ENCODE measurements at regions not wholly inside any gene's neighbourhood (a gene's known extent, or its start where the extent isn't known, plus 50 kb on each side); places are given as distances from the start of the nearest gene placed in this dataset.

DNA sequence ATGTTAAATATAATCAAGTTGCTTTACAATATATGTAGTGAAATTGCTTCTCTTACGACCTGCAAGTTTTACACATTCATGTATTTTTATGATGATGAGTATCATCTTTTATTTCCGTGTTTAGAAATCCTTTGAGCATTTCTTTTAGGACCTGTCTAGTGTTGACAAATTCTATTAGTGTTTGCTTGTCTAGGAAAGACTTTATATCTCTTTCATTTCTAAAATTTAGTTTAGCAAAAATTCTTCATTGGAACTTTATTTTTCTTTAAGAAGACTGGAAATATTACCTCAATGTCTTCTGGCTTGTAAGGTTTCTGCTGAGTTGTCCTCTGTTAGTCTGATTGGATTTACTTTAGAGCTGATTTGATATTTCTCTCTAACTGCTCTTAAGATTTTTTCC is 920.9 kb upstream of the CTNND2 start:
- Histone ChIP-seq H4K8ac (ENCODE audit: low read length) (no peak overlapping the region), H3K27ac (ENCODE audit: low read length, poor library complexity, severe bottlenecking) (no peak overlapping the region), H3K4me1 (ENCODE audit: control insufficient read depth, insufficient read depth, low read depth, low read length) (no peaks in the 10 kb centered on the region), H2BK120ac (ENCODE audit: low read depth, low read length) (no peak overlapping the region), H3K36me3 (ENCODE audit: control insufficient read depth in 1 of 2, insufficient read depth in 2 of 2, low read depth in 1 of 2, low read length in 2 of 2) (no peaks in the 10 kb centered on the region), H4K91ac (ENCODE audit: low read length) (no peak overlapping the region), H2BK12ac (ENCODE audit: low read length in 2 of 2) (no peak overlapping the region), H2AK5ac (ENCODE audit: low read length, severe bottlenecking) (no peak overlapping the region), H3K4me3 (ENCODE audit: insufficient read depth in 1 of 2, low read depth in 1 of 2, low read length in 2 of 2) (no peak overlapping the region), H3K9me3 (ENCODE audit: control insufficient read depth, low read length) (peaks cover 57% of the 10 kb centered on the region), H3K4me2 (ENCODE audit: low read length, poor library complexity, severe bottlenecking) (no peak overlapping the region), H3K18ac (ENCODE audit: low read depth in 1 of 2, low read length in 2 of 2) (no peak overlapping the region), H2AFZ (ENCODE audit: low read depth, low read length) (no peak overlapping the region), H3K14ac (ENCODE audit: low read length in 2 of 2) (no peak overlapping the region), H2BK15ac (ENCODE audit: low read depth, poor library complexity, severe bottlenecking) (no peak overlapping the region), H3K9ac (ENCODE audit: low read length) (no peak overlapping the region), H3K4ac (ENCODE audit: low read depth in 1 of 2, low read length in 2 of 2) (no peak overlapping the region), H2BK5ac (ENCODE audit: low read depth, low read length, poor library complexity, severe bottlenecking) (no peak overlapping the region), H3K79me1 (replicated peaks; ENCODE audit: low read length, poor library complexity, severe bottlenecking) (no peaks in the 10 kb centered on the region), H3K23ac (ENCODE audit: low read length in 2 of 2) (no peak overlapping the region), H3K27me3 (ENCODE audit: control insufficient read depth in 1 of 2, insufficient read depth in 1 of 2, low read length in 2 of 2) (no peaks in the 10 kb centered on the region)
- DNase-seq = no peak
- no CpG with 5 or more reads among the region's 2 CpGs for WGBS

DNA sequence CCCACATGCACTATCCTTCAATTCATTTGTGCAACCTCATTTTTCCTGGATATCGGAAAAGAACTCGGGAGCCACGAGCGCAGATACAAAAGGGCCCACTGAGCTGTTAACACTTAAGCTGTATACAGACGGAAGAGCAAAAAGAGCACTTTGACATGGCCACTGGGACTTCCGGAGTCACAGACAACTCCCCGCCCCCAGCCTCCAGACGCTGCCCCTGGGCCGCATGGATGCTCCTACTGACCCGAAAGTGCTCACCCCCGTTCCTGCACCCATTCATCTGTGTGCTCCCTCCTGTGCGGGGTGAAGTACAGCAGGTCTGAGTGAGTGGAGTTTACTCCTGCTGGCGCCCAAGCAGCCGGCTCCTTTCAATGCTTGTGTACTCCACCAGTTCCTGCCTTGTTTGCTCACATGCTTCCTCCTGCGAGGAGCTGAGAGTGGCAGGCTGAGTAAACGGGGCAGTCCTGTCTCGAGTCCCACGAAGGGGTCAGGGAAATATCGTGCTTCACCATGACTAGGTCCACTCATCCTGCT is 901.0 kb upstream of the CTNND2 start:
- Histone ChIP-seq H3K14ac (ENCODE audit: low read length in 2 of 2) (no peak overlapping the region), H2AK5ac (ENCODE audit: low read length, severe bottlenecking) (no peak overlapping the region), H2BK5ac (ENCODE audit: low read depth, low read length, poor library complexity, severe bottlenecking) (no peak overlapping the region), H4K8ac (ENCODE audit: low read length) (no peak overlapping the region), H2BK12ac (ENCODE audit: low read length in 2 of 2) (no peak overlapping the region), H3K36me3 (ENCODE audit: control insufficient read depth in 1 of 2, insufficient read depth in 2 of 2, low read depth in 1 of 2, low read length in 2 of 2) (no peaks in the 10 kb centered on the region), H3K4ac (ENCODE audit: low read depth in 1 of 2, low read length in 2 of 2) (no peak overlapping the region), H3K23ac (ENCODE audit: low read length in 2 of 2) (no peak overlapping the region), H3K9ac (ENCODE audit: low read length) (no peak overlapping the region), H3K27ac (ENCODE audit: low read length, poor library complexity, severe bottlenecking) (no peak overlapping the region), H3K4me1 (ENCODE audit: control insufficient read depth, insufficient read depth, low read depth, low read length) (no peaks in the 10 kb centered on the region), H2BK120ac (ENCODE audit: low read depth, low read length) (no peak overlapping the region), H3K27me3 (ENCODE audit: control insufficient read depth in 1 of 2, insufficient read depth in 1 of 2, low read length in 2 of 2) (no peaks in the 10 kb centered on the region), H2BK15ac (ENCODE audit: low read depth, poor library complexity, severe bottlenecking) (no peak overlapping the region), H3K4me3 (ENCODE audit: insufficient read depth in 1 of 2, low read depth in 1 of 2, low read length in 2 of 2) (no peak overlapping the region), H3K9me3 (ENCODE audit: control insufficient read depth, low read length) (no peaks in the 10 kb centered on the region), H4K91ac (ENCODE audit: low read length) (no peak overlapping the region), H3K18ac (ENCODE audit: low read depth in 1 of 2, low read length in 2 of 2) (no peak overlapping the region), H2AFZ (ENCODE audit: low read depth, low read length) (no peak overlapping the region), H3K4me2 (ENCODE audit: low read length, poor library complexity, severe bottlenecking) (no peak overlapping the region), H3K79me1 (replicated peaks; ENCODE audit: low read length, poor library complexity, severe bottlenecking) (no peaks in the 10 kb centered on the region)
- WGBS = 85% methylated on average over 19 of the region's 19 CpGs
- no peak for DNase-seq

DNA sequence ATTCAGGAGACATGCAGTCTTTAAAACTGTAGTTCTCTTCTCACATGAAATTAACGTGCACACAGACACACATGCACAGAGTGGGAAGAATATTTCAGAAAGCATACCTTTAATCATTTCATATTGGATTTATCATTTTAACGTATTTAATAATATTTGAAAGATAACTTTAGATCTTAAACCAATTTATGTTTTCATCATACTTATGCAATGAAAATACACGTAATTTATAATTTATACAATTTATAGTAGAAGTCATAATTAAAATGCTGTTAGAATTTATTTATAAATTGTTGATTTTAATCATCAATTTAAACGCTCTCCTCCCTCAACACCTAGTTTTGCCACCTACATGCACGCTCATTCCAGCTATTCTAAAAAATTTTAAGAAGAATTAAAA is 894.9 kb upstream of the CTNND2 start:
- Histone ChIP-seq H2AK5ac (ENCODE audit: low read length, severe bottlenecking) (no peak overlapping the region), H3K9ac (ENCODE audit: low read length) (no peak overlapping the region), H3K4ac (ENCODE audit: low read depth in 1 of 2, low read length in 2 of 2) (no peak overlapping the region), H4K91ac (ENCODE audit: low read length) (no peak overlapping the region), H2BK12ac (ENCODE audit: low read length in 2 of 2) (no peak overlapping the region), H3K18ac (ENCODE audit: low read depth in 1 of 2, low read length in 2 of 2) (no peak overlapping the region), H2BK15ac (ENCODE audit: low read depth, poor library complexity, severe bottlenecking) (no peak overlapping the region), H4K8ac (ENCODE audit: low read length) (no peak overlapping the region), H2BK120ac (ENCODE audit: low read depth, low read length) (no peak overlapping the region), H3K36me3 (ENCODE audit: control insufficient read depth in 1 of 2, insufficient read depth in 2 of 2, low read depth in 1 of 2, low read length in 2 of 2) (no peaks in the 10 kb centered on the region), H3K4me3 (ENCODE audit: insufficient read depth in 1 of 2, low read depth in 1 of 2, low read length in 2 of 2) (no peak overlapping the region), H2BK5ac (ENCODE audit: low read depth, low read length, poor library complexity, severe bottlenecking) (no peak overlapping the region), H3K27ac (ENCODE audit: low read length, poor library complexity, severe bottlenecking) (no peak overlapping the region), H3K23ac (ENCODE audit: low read length in 2 of 2) (no peak overlapping the region), H3K79me1 (replicated peaks; ENCODE audit: low read length, poor library complexity, severe bottlenecking) (no peaks in the 10 kb centered on the region), H3K9me3 (ENCODE audit: control insufficient read depth, low read length) (peaks cover 2% of the 10 kb centered on the region), H3K27me3 (ENCODE audit: control insufficient read depth in 1 of 2, insufficient read depth in 1 of 2, low read length in 2 of 2) (no peaks in the 10 kb centered on the region), H3K4me2 (ENCODE audit: low read length, poor library complexity, severe bottlenecking) (no peak overlapping the region), H3K4me1 (ENCODE audit: control insufficient read depth, insufficient read depth, low read depth, low read length) (no peaks in the 10 kb centered on the region), H3K14ac (ENCODE audit: low read length in 2 of 2) (no peak overlapping the region), H2AFZ (ENCODE audit: low read depth, low read length) (no peak overlapping the region)
- WGBS = 100% methylated on average over 2 of the region's 5 CpGs
- no peak for DNase-seq

DNA sequence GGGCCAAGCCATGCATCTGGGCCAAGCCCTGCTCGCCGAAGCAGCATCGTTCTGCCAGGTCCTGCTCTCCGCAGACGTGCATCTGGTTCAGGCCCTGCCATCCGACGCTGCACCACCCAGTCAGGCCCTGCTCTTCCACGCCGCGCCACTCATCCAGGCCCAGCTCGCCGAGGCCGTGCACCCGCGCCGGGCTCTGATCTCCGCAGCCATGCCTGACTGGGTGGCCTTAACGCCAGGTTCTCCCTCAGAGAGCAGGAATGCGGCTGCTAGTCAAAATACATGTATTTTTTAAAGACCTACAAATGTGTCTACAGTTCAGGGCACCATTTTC is 891.1 kb upstream of the CTNND2 start:
- no peaks in the 10 kb centered on the region for H3K36me3 ChIP-seq (ENCODE audit: control insufficient read depth in 1 of 2, insufficient read depth in 2 of 2, low read depth in 1 of 2, low read length in 2 of 2)
- H3K4me3 ChIP-seq (ENCODE audit: insufficient read depth in 1 of 2, low read depth in 1 of 2, low read length in 2 of 2) = no peak overlapping the region
- no peak overlapping the region for H2AFZ ChIP-seq (ENCODE audit: low read depth, low read length)
- no peaks in the 10 kb centered on the region for H3K4me1 ChIP-seq (ENCODE audit: control insufficient read depth, insufficient read depth, low read depth, low read length)
- no peak overlapping the region for H2BK120ac ChIP-seq (ENCODE audit: low read depth, low read length)
- no peak overlapping the region for H2AK5ac ChIP-seq (ENCODE audit: low read length, severe bottlenecking)
- H3K14ac ChIP-seq (ENCODE audit: low read length in 2 of 2) = no peak overlapping the region
- DNase-seq = no peak
- H2BK12ac ChIP-seq (ENCODE audit: low read length in 2 of 2) = no peak overlapping the region
- H4K8ac ChIP-seq (ENCODE audit: low read length) = no peak overlapping the region
- no peak overlapping the region for H3K27ac ChIP-seq (ENCODE audit: low read length, poor library complexity, severe bottlenecking)
- no peak overlapping the region for H2BK5ac ChIP-seq (ENCODE audit: low read depth, low read length, poor library complexity, severe bottlenecking)
- H3K79me1 ChIP-seq (replicated peaks; ENCODE audit: low read length, poor library complexity, severe bottlenecking) = no peaks in the 10 kb centered on the region
- no peaks in the 10 kb centered on the region for H3K27me3 ChIP-seq (ENCODE audit: control insufficient read depth in 1 of 2, insufficient read depth in 1 of 2, low read length in 2 of 2)
- no peak overlapping the region for H3K4me2 ChIP-seq (ENCODE audit: low read length, poor library complexity, severe bottlenecking)
- peaks cover 2% of the 10 kb centered on the region for H3K9me3 ChIP-seq (ENCODE audit: control insufficient read depth, low read length)
- H3K18ac ChIP-seq (ENCODE audit: low read depth in 1 of 2, low read length in 2 of 2) = no peak overlapping the region
- no peak overlapping the region for H3K23ac ChIP-seq (ENCODE audit: low read length in 2 of 2)
- 88% methylated on average over 18 of the region's 19 CpGs for WGBS
- H4K91ac ChIP-seq (ENCODE audit: low read length) = no peak overlapping the region
- no peak overlapping the region for H3K4ac ChIP-seq (ENCODE audit: low read depth in 1 of 2, low read length in 2 of 2)
- no peak overlapping the region for H3K9ac ChIP-seq (ENCODE audit: low read length)
- H2BK15ac ChIP-seq (ENCODE audit: low read depth, poor library complexity, severe bottlenecking) = no peak overlapping the region

All from mesenchymal stem cell (in vitro differentiated cells and primary cell).